ENCODE measurements at regions not wholly inside any gene's neighbourhood (a gene's known extent, or its start where the extent isn't known, plus 50 kb on each side); places are given as distances from the start of the nearest gene placed in this dataset.

DNA sequence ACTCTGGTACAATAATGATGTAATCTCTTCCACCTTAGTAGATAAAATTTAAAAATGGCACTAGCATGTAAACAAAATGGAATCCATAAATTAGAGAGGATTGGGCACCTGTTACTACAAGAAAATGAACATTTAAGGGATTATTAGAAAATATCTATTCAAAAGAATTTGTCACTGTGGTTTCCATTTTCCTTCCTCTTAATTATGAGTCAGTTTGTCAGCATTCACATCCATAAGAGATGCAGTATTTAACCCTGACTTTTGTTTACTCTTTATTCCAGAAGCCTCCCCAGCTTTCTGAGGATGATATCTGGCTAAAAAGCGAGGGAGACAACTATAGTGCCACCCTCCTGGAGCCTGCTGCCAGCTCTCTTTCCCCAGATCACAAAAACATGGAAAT, 72.1 kb downstream of the C9orf152 start:
- DNase-seq: no peak

DNA sequence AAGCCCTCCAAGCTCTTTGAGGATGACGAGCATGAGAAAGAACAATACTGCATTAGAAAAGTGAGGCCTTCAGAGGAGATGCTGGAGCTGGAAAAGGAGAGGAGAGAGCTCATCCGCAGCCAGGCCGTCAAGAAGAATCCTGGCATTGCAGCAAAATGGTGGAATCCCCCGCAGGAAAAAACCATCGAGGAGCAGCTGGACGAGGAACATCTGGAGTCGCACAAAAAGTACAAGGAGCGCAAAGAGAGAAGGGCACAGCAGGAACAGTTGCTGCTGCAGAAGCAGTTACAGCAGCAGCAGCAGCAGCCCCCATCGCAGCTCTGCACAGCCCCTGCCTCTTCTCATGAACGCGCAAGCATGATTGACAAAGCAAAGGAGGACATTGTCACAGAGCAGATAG, 71.2 kb downstream of the C9orf152 start:
- ATAC-seq (no peak), DNase-seq (no peak)
- Histone ChIP-seq H3K9me3 (no peaks in the 10 kb centered on the region), H3K27ac (peak overlapping the region; percentile 19), H3K4me1 (peaks cover 38% of the 10 kb centered on the region), H3K4me3 (no peak overlapping the region), H3K36me3 (peaks cover 38% of the 10 kb centered on the region), H3K27me3 (no peaks in the 10 kb centered on the region)
- intact Hi-C loops (cut with DNase I): no loop called here
- TF ChIP-seq, protein P1, sequence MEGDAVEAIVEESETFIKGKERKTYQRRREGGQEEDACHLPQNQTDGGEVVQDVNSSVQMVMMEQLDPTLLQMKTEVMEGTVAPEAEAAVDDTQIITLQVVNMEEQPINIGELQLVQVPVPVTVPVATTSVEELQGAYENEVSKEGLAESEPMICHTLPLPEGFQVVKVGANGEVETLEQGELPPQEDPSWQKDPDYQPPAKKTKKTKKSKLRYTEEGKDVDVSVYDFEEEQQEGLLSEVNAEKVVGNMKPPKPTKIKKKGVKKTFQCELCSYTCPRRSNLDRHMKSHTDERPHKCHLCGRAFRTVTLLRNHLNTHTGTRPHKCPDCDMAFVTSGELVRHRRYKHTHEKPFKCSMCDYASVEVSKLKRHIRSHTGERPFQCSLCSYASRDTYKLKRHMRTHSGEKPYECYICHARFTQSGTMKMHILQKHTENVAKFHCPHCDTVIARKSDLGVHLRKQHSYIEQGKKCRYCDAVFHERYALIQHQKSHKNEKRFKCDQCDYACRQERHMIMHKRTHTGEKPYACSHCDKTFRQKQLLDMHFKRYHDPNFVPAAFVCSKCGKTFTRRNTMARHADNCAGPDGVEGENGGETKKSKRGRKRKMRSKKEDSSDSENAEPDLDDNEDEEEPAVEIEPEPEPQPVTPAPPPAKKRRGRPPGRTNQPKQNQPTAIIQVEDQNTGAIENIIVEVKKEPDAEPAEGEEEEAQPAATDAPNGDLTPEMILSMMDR (IDR thresholded peaks at IDR 0.05): no peak

More for the DNA sequence above, 72.1 kb downstream of the C9orf152 start:
- TF ChIP-seq, protein P1 (IDR thresholded peaks at IDR 0.05): no peak
- peaks cover 29% of the 10 kb centered on the region for H3K4me1 ChIP-seq
- no peak overlapping the region for H3K27ac ChIP-seq
- no peak overlapping the region for H3K4me3 ChIP-seq
- no peak for ATAC-seq
- H3K36me3 ChIP-seq: peaks cover 38% of the 10 kb centered on the region
- intact Hi-C loops (cut with DNase I): no loop called here
- no peaks in the 10 kb centered on the region for H3K27me3 ChIP-seq
- no peaks in the 10 kb centered on the region for H3K9me3 ChIP-seq

GRCh38 chr9:110140276-110140675, 67.7 kb downstream of the C9orf152 start:
- Histone ChIP-seq H3K4me3 (no peak overlapping the region), H3K27me3 (no peaks in the 10 kb centered on the region), H3K4me1 (peaks cover 49% of the 10 kb centered on the region), H3K9me3 (no peaks in the 10 kb centered on the region), H3K36me3 (peaks cover 38% of the 10 kb centered on the region), H3K27ac (no peak overlapping the region)
- ATAC-seq: no peak
- DNase-seq: no peak
- TF ChIP-seq, protein P1 (IDR thresholded peaks at IDR 0.05): no peak
- intact Hi-C loops (cut with DNase I): no loop called here

DNA sequence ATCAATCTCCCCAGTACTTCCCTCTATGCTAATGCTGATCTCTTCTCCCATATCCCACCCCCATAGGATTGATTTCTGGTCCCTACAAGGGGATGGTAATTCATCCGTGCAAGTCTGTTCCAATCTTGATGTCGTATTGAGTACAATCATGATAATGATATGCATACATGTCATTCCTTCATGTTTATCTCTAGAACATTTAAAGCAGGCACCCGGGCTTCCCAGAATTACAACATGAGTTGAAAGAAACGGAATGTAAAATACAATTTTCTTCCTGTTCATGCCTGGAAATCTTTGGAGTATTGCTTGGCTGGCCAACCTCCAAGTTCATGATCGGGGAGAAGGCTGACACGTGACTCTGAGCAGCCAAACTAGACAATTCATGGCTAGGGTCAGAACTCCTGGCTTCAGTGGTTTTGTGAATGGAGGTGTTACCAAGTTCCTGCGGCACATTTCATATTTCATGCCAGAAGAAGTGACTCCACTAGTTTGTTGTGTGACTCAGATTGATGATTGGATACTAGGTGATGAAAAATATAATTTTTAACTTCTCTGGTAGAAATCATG, 66.6 kb downstream of the C9orf152 start:
- DNase-seq (no peak), ATAC-seq (no peak)
- Histone ChIP-seq H3K27me3 (no peaks in the 10 kb centered on the region), H3K4me3 (no peak overlapping the region), H3K9me3 (no peaks in the 10 kb centered on the region), H3K27ac (no peak overlapping the region), H3K4me1 (peaks cover 49% of the 10 kb centered on the region), H3K36me3 (peaks cover 36% of the 10 kb centered on the region)
- intact Hi-C loops (cut with DNase I): no loop called here
- TF ChIP-seq, protein P1 (IDR thresholded peaks at IDR 0.05): no peak

DNA sequence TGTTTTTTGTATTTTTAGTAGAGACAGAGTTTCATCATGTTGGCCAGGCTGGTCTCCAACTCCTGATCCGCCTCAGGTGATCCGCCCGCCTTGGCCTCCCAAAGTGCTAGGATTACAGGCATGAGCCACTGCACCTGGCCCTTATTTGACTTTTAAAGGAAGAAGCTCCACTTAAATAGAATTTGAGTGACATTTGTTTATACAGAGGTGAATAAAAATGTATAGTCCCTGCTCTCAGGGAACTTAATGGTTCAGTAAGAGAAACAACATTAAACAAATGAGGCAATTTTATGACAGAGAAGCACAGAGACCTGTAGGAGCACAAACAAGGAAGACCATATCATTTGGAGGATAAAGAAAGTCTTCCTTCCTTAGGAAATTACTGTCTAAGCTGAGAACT, 65.7 kb downstream of the C9orf152 start:
- DNase-seq: no peak
- TF ChIP-seq, protein P1 (IDR thresholded peaks at IDR 0.05): no peak
- intact Hi-C loops (cut with DNase I): no loop called here
- H3K36me3 ChIP-seq: peaks cover 27% of the 10 kb centered on the region
- H3K27ac ChIP-seq: no peak overlapping the region
- peaks cover 44% of the 10 kb centered on the region for H3K4me1 ChIP-seq
- H3K9me3 ChIP-seq: no peaks in the 10 kb centered on the region
- H3K4me3 ChIP-seq: no peak overlapping the region
- ATAC-seq: no peak
- no peaks in the 10 kb centered on the region for H3K27me3 ChIP-seq
